ENCODE measurements at regions not wholly inside any gene's neighbourhood (a gene's known extent, or its start where the extent isn't known, plus 50 kb on each side); places are given as distances from the start of the nearest gene placed in this dataset.

DNA sequence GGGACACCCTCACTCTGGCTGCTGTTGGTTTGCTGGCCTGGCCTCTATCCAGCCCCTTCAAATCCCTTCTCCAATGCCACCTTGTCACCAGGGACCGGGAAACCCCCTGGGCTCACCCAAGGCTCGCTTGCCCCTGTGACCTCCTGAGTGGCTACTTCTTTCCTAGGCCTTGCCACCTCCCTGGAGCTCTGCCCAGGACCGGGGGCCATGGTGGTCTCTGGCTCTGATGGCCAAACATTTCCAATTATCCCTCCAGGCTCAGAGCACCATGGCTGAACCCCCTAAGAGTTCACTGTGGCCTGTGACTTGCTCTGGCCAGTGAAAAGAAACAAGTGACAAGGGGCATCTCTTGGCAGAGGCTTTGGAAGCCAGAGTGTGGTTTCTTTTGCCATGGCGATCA lies 237.6 kb downstream of the TFCP2L1 start:
- no peaks in the 10 kb centered on the region for H3K9me3 ChIP-seq (replicated peaks in 1 of 3)
- no peaks in the 10 kb centered on the region for H3K27me3 ChIP-seq
- TF ChIP-seq POLR2A (IDR thresholded peaks at IDR 0.05), result no peak
- TF ChIP-seq, protein P1, sequence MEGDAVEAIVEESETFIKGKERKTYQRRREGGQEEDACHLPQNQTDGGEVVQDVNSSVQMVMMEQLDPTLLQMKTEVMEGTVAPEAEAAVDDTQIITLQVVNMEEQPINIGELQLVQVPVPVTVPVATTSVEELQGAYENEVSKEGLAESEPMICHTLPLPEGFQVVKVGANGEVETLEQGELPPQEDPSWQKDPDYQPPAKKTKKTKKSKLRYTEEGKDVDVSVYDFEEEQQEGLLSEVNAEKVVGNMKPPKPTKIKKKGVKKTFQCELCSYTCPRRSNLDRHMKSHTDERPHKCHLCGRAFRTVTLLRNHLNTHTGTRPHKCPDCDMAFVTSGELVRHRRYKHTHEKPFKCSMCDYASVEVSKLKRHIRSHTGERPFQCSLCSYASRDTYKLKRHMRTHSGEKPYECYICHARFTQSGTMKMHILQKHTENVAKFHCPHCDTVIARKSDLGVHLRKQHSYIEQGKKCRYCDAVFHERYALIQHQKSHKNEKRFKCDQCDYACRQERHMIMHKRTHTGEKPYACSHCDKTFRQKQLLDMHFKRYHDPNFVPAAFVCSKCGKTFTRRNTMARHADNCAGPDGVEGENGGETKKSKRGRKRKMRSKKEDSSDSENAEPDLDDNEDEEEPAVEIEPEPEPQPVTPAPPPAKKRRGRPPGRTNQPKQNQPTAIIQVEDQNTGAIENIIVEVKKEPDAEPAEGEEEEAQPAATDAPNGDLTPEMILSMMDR (IDR thresholded peaks at IDR 0.05), result no peak
- H3K36me3 ChIP-seq (replicated peaks in 1 of 2), result no peaks in the 10 kb centered on the region
- DNase-seq, result no peak
- H3K4me1 ChIP-seq (replicated peaks in 1 of 2), result no peaks in the 10 kb centered on the region
- no peak overlapping the region for H3K4me3 ChIP-seq
- no peak overlapping the region for H3K27ac ChIP-seq
- 85 to 100% (median 90%) methylated on average over 3 to 4 of the region's 4 CpGs for WGBS, 4 donors
- intact Hi-C loops (cut with DNase I), result no loop called here

- Histone ChIP-seq H3K9me3 (replicated peaks in 1 of 3) (no peaks in the 10 kb centered on the region), H3K4me1 (replicated peaks in 1 of 2) (no peaks in the 10 kb centered on the region), H3K4me3 (no peak overlapping the region), H3K27me3 (no peaks in the 10 kb centered on the region), H3K27ac (no peak overlapping the region), H3K36me3 (replicated peaks in 1 of 2) (no peaks in the 10 kb centered on the region)
- no peak for DNase-seq
- 93 to 99% (median 95%) methylated on average over 2 of the region's 2 CpGs for WGBS, 4 donors
- TF ChIP-seq, protein P1 (IDR thresholded peaks at IDR 0.05), result no peak
- TF ChIP-seq POLR2A (IDR thresholded peaks at IDR 0.05), result no peak
- intact Hi-C loops (cut with DNase I), result no loop called here
Measured at GRCh38 chr2:121049131-121049530, 235.9 kb downstream of the TFCP2L1 start.

GRCh38 chr2:121049950-121050585 lies 234.9 kb downstream of the TFCP2L1 start:
- 59 to 67% (median 64%) methylated on average over 11 of the region's 11 CpGs for WGBS, 4 donors
- Histone ChIP-seq H3K4me1 (replicated peaks in 1 of 2) (no peaks in the 10 kb centered on the region), H3K4me3 (no peak overlapping the region), H3K9me3 (replicated peaks in 1 of 3) (no peaks in the 10 kb centered on the region), H3K27ac (no peak overlapping the region), H3K27me3 (no peaks in the 10 kb centered on the region), H3K36me3 (replicated peaks in 1 of 2) (no peaks in the 10 kb centered on the region)
- intact Hi-C loops (cut with DNase I), result no loop called here
- no peak for TF ChIP-seq POLR2A (IDR thresholded peaks at IDR 0.05)
- TF ChIP-seq, protein P1 (IDR thresholded peaks at IDR 0.05), result no peak
- no peak for DNase-seq

- no peaks in the 10 kb centered on the region for H3K36me3 ChIP-seq (replicated peaks in 1 of 2)
- intact Hi-C loops (cut with DNase I), result no loop called here
Measured at GRCh38 chr2:121051311-121051710, 233.7 kb downstream of the TFCP2L1 start.

More at GRCh38 chr2:121051311-121051710, 233.7 kb downstream of the TFCP2L1 start:
- Histone ChIP-seq H3K9me3 (replicated peaks in 1 of 3) (no peaks in the 10 kb centered on the region), H3K27me3 (no peaks in the 10 kb centered on the region), H3K27ac (no peak overlapping the region), H3K4me3 (no peak overlapping the region), H3K4me1 (replicated peaks in 1 of 2) (no peaks in the 10 kb centered on the region)
- TF ChIP-seq POLR2A (IDR thresholded peaks at IDR 0.05), result no peak
- TF ChIP-seq, protein P1 (IDR thresholded peaks at IDR 0.05), result no peak
- DNase-seq, result no peak
- 73 to 79% (median 75%) methylated on average over 6 of the region's 6 CpGs for WGBS, 4 donors
